SK-N-MC (cell line): ENCODE measurements at regions not wholly inside any gene's neighbourhood (a gene's known extent, or its start where the extent isn't known, plus 50 kb on each side); places are given as distances from the start of the nearest gene placed in this dataset.

Experiments
- EZH2 ChIP-seq: fragments of 200-600 bp; sonication (generic); IDR thresholded peaks from one replicate; pipeline ENCODE4 v1.6.1; 2017; ENCODE audit warnings: antibody characterized with exemption
- POLR2AphosphoS5 ChIP-seq: IDR thresholded peaks from 2 replicates; pipeline ENCODE4 v1.6.1; 2012; ENCODE audit warnings: mild to moderate bottlenecking, low read depth, low read length, borderline replicate concordance

DNA sequence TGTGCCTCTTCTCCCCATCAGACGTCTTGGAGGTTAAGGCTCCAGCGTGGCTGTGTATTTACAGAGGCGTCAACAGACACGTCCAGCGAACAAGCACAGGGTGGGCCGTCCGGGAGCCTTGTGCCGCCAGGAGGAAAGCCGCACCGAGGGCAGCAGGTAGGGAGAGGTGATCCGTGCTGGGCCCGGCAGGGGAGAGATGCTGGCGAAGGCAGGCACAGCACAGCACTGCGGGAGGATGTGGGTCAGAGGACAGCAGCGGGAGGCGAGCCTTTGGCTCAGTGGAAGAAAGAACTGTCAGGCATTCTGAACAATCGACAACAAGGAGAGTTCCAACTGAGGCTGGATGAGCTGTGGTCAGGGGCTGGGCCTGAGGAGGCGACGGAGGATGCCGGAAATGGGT lies 144.1 kb upstream of the TNR start:
- no peak for TF ChIP-seq EZH2
- TF ChIP-seq POLR2AphosphoS5: no peak
